ENCODE measurements at regions not wholly inside any gene's neighbourhood (a gene's known extent, or its start where the extent isn't known, plus 50 kb on each side); places are given as distances from the start of the nearest gene placed in this dataset.
A peak's percentile ranks its signal among the peaks of the same experiment; 100 is the strongest.

- TF ChIP-seq, protein P1, sequence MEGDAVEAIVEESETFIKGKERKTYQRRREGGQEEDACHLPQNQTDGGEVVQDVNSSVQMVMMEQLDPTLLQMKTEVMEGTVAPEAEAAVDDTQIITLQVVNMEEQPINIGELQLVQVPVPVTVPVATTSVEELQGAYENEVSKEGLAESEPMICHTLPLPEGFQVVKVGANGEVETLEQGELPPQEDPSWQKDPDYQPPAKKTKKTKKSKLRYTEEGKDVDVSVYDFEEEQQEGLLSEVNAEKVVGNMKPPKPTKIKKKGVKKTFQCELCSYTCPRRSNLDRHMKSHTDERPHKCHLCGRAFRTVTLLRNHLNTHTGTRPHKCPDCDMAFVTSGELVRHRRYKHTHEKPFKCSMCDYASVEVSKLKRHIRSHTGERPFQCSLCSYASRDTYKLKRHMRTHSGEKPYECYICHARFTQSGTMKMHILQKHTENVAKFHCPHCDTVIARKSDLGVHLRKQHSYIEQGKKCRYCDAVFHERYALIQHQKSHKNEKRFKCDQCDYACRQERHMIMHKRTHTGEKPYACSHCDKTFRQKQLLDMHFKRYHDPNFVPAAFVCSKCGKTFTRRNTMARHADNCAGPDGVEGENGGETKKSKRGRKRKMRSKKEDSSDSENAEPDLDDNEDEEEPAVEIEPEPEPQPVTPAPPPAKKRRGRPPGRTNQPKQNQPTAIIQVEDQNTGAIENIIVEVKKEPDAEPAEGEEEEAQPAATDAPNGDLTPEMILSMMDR (IDR thresholded peaks at IDR 0.05) = peak; percentile 66
Measured at GRCh38 chr18:72086421-72086820, 457.7 kb downstream of the CBLN2 start.

DNA sequence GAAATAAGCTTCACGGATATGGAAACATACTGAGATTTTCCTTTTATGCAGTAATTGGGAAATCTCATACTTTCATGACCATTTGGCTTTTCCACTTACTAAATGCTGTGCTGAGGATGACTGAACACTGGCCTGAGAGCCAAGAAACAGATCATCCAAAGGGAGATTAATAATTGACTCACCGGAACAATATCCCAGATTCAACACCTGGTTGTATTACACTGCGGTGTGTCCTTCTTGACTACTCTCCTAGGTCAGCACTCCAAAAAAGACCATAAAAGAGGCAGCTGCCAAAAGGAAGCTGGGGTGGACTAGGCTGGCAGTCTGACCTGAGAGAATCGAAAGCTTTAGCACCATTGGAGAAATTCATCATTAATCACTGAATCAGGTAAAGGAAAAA, 469.1 kb downstream of the CBLN2 start:
- TF ChIP-seq, protein P1 (IDR thresholded peaks at IDR 0.05) = no peak

DNA sequence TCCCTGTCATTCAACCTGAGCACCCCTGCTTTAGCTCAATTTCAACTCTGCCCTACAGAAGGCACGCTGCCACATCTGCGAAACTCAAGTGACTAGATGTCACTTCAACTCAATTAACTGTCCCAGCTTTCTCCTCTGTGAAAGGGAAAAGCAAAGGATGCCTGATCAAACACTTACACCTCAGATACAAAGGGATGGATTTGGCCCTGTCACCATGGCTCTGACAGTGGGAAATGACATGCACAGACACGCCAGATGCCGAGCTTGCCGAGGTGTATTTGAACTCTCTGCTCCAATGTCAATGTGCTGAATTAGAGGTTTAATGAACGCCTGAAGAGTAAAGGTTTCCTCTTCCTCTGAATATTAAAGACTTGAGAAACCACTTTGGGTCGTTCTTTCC, 481.1 kb downstream of the CBLN2 start:
- TF ChIP-seq, protein P1 (IDR thresholded peaks at IDR 0.05) = no peak

DNA sequence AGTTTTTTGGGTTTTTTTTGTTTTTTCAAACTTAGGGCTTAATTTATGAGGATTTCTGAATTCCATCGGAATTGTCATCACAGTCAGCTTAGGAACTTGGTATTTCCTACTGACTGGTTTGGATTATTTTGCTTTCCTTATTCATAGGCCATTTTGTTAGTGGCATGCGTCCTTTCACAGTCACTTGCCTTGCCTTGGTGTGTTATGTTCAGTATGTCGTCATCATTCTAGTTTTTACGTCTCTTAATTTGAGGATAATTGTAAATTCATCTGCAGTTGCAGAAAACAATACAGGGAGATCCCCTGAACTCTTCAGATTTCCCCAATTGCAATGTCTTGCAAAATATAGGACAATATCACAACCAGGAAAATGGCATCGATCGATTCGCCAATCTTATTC, 485.3 kb downstream of the CBLN2 start:
- TF ChIP-seq, protein P1 (IDR thresholded peaks at IDR 0.05) = no peak

GRCh38 chr18:72056171-72056570, 488.0 kb downstream of the CBLN2 start:
- TF ChIP-seq, protein P1 (IDR thresholded peaks at IDR 0.05) = no peak

- TF ChIP-seq, protein P1 (IDR thresholded peaks at IDR 0.05) = peak; percentile 27; the same call in 1 of the 2 replicates
Measured at GRCh38 chr18:72041313-72042032, 502.7 kb downstream of the CBLN2 start.

DNA sequence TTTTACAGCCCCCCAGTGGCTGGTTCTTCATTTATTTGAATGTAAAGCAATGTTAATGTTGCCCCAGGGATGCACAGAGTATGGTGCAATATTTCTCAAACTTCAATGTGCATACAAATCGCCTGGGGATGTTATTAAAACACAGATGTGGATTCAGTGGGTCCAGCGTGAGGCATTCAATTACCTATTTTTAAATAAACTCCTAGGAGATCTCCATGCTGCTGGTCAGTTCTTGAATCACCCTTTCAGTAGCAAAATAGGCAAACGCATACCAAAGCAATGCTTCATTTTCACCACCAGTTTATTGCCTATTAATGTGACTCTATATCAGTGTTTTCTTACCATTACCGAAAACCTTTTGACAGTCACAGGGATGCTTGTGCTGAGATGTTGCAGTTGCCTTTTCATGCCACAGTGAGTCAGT, 530.7 kb downstream of the CBLN2 start:
- TF ChIP-seq, protein P1 (IDR thresholded peaks at IDR 0.05) = no peak
